ENCODE measurements at regions not wholly inside any gene's neighbourhood (a gene's known extent, or its start where the extent isn't known, plus 50 kb on each side); places are given as distances from the start of the nearest gene placed in this dataset.

DNA sequence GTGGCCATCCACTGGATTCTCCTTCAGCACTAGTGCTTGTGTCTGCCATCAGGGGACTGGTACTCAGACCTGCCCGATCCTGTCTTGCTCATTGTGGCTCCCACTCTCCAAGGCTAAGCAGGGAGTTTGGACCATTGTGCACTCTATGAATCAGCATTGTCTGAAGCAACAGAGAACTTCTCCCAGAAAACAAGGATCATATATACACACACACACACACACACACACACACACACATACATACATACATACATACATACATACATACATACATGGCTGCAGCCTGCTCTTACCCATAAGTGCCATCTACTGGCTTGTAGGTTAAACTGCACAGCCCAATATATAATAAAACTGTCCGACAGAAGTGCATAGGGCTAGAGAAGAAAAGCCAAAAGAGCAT lies 345.3 kb upstream of the LCORL start:
- no peak for DNase-seq (ENCODE audit: low read depth)

DNA sequence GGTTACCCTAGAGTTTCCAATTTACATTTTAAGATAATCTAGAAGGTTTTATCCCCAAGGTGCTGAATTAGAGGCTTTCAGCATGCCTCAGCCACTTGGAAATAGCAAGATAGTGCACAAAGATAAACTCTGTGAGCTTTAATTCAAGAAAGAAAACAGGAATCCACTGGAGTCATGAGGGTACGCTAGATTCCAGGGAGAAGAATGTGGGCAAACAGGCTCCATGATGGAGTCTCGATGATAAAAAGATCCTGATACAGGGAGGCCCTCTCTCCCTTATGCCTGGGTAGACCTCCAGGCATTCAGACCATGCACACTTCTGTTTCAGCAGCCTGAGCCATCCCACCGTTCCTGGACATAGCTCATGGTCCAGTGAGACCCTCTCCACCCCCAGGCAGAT lies 344.6 kb upstream of the LCORL start:
- no peak for DNase-seq (ENCODE audit: low read depth)

DNA sequence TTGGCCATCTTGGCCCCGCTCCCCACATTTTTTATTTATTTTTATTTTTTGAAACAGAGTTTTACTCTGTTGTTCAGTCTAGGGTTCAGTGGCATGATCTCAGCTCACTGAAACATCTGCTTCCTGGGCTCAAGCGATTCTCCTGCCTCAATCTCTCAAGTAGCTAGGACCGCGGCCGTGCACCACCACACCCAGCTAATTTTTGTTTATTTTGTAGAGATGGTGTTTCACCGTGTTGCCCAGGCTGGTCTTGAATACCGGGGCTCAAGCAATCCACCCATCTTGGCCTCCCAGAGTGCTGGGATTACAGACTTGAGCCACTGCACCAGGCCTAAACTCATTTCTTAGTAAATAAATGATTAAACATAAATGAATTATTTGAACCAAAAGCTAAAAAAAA lies 322.0 kb upstream of the LCORL start:
- DNase-seq (ENCODE audit: low read depth) = no peak

DNA sequence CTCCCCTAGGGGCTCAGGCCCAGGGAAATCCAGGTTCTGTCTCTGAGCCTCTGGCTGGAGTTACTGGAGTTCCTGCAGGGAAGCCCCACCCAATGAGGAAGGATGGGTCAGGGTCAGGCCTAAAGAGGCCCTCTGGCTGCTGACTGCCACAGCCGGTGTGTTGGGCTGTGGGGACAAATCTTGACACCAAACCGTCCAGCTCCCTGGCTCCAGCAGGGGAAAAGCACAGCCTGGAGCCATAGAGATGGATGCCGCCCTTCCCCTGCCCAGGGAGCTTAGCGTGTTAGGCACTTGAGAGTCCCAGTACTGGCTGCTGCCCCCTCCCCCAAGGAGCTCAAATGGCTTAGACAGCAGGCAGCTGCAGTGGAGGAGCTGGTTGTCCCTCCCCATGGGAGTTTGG lies 321.3 kb upstream of the LCORL start:
- DNase-seq (ENCODE audit: low read depth) = no peak

DNA sequence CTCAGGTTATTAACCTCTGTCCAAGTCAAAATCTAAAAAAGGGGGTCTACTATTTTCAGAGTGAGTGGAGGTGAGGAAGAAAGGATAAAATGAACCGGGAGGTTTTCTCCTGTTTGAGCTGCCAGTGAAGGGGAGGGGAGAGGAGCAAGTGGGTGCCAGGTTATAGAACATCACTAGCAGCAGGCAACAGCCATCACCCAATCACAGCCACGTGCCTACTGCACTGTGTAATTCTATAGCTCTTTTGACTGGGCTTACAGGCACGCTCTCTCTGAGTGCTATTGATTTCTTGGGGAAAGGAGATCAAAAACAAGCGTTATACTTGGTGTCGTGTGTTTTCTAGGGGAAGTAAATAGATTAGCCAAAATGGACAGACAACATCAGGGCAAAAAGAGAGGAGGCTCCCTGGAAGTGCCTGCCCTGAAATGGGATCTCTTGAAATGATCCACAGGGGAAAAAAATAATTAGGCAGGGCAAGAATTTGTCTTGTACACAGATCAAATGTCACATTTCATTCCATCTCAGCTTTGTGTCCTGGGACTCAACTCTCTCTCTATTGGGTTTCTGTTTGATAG lies 300.5 kb upstream of the LCORL start:
- no peak for DNase-seq (ENCODE audit: low read depth)

DNA sequence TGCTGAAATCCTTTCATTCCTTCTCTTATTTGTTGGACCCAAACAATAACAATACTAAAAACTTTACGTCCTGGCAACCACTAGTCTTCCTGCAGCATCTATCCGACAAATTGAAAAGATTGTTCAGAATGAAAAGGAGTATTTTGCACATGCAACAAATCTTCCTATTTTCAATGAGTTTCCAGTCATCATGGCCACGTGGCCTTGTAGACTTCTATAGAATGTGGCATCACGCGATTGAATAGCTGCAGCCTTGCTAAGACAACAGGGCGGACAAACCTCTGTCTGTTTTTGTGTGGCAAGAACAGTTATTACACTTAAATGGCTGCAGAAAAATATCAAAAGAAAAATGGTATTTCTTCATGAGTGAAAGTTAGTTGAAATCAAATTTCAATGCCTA lies 297.9 kb upstream of the LCORL start:
- DNase-seq (ENCODE audit: low read depth) = no peak

DNA sequence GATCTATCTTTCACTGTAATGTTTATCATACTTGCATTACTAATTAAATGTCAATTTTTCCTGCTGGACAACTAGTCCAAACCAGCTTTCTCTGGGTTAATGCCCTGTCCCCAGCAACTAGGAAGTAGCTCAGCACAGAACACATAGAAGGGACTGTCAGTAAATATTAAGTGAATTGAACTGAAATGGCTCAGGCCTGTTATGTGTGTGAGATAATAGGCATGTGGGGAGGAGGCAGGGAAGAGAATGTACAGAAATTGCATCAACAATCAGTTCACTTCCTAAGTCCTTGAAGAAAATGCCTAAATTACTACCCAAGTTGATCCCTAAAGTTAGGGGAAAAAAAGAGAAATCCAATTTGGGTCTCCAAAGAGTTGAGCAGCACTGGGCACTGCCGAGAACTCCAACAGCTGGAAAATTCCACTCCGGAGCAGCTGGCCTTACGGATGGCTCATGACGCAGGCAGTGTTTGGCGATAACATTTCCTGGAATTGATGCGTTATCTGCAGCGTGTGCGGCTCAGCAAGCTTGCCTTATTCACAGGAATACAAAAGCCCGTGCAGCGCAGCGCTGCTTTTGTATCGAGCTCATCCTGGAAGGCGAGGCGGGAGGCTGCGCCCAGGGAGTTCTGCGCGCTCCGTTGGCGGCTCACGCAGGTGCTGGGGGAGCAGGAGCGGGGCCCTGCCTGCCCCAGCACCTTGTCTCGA lies 297.3 kb upstream of the LCORL start:
- no peak for DNase-seq (ENCODE audit: low read depth)

DNA sequence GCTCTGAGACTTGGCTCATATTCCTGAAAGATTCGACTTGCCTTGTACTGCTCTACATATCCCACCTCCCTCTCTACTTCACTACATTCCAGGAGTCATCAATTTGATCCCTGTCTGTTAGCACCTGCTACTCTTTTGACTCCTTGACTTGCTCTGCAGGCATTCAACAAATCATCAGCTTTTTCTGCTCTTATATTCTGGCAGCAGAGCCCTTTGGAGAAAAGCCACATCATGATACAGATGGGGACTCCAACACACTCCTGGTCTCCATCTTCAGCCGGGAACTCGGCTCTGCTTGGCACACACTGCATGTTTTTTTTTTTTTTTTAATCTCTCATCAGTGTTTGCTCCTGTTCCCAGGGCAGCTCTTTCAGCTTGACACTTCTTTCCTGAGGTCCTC lies 293.2 kb upstream of the LCORL start:
- no peak for DNase-seq (ENCODE audit: low read depth)

DNA sequence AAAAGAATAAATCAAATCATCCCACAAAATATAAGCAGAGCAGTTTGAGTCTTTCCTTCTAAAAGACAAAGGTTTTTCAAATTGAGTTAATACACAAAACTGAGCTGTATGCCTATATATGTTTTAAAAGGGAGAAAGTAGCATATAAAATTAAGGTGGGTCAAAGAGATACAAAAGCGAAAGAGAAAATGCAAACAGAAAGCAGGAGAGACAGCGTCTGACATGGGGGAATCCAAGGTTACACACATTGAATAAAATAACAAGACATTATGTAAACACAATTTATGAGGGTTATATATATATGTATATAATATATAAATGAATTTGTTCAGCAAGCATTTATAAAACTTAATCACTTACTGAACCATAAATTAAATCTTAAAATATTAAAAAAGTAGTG lies 276.1 kb upstream of the LCORL start:
- no peak for DNase-seq (ENCODE audit: low read depth)

DNA sequence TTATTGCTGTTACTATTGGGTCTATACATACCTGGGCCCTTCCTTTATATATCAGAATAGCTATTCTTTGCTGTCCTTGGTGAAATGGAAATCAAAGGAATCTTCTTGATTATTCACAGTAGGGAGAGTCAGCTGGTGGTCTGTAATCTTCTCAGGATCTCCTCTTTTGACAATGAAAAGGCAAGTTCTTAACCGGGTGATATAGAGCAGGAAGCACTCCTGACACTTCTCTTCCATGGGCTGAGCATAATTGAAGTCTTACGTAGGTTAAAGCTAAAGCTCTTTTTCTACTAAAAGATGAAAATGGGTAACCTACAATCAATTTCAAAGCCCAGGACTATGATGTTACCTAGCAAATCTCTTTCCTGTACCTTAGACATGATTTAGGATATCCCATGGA lies 274.9 kb upstream of the LCORL start:
- DNase-seq (ENCODE audit: low read depth) = no peak

DNA sequence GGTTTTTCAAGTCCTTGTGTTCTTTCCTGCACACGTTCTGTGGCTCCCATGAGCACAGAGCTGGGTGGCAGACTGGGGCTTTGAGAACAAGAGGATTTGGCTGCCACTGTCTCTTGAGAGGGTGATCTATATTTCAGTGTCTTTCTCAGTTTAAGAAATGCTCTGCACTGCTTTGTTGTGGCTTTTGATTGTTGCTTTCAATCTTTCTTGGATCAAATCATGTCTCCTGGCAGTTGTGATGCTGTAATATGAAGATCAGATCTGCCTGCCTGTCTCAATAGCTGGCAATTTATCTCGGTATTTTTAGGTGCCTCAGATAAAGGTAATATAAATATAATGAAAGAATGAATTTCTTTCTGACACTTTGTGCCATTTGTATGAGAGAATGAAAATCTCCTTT lies 273.3 kb upstream of the LCORL start:
- DNase-seq (ENCODE audit: low read depth) = no peak

DNA sequence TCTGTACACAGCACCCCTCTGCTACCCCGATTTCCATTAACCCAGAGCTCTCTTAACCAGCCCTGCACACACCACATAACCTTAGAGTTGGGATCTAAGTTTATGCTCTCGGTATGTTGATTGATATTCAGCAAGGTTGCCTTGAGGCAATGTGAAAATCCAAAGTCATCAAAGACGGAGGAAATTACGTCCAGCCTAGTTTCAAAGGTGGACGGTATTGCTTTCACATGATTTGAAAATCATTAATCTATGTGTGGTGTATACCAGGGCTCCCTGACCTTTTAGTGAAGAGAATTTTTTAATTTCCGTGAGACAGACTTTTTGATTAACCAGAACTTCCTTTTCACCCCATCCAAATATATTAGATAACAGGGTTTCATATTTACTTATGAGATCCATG lies 272.5 kb upstream of the LCORL start:
- DNase-seq (ENCODE audit: low read depth) = no peak

DNA sequence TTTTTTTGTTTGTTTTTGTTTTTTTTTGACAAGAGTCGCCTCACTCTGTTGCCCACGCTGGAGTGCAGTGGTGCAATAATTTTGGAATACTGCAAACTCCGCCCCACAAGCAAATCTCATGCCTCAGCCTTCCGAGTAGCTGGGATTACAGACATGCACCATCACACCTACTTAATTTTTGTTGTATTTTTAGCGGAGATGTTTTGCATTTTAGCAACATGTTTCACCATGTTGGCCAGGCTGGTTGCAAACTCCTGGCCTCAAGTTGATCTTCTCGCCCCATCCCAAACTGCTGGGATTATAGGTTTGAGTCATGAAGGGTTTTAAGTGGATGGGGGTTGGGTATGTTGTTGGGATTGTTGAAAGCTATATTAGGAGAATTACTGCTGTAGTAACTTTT lies 270.9 kb upstream of the LCORL start:
- DNase-seq (ENCODE audit: low read depth) = no peak

DNA sequence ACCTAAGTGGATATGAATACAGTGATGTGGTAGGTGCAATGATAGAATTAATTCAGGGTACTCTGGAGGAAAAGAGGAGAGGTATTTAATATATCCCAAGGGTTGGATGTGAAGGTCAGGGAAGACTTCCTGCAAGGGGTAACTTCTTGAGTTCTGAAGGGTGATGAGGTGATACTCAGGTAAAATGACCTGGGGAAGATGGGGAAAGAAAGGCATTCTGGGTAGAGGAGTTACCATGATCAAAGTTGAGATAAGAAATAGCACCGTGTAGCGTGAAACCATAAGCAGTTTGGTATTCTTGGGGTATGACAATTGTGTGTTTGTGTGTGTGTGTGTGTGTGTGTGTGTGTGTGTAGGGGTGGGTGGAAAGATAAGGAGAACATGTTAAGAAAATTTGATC lies 270.4 kb upstream of the LCORL start:
- DNase-seq (ENCODE audit: low read depth) = no peak

DNA sequence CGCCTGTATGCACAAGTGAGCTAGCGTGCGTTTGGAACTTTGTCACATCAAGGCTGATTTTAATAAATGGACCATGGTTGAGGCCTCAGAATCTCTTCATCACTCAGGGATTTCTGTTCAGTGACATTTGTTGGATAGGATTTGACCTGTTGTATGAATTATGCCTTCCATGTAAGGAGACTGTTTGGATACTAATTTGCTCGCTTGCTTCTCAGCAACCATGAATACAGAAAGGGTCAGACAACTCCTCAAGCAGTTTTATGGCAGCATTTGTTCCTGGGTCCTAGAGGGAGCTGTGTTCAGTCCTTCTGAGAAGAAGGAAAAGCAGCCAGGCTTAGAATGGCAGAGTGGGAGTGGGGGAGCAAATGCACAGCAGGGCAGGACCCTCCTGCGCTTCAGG lies 269.7 kb upstream of the LCORL start:
- no peak for DNase-seq (ENCODE audit: low read depth)

DNA sequence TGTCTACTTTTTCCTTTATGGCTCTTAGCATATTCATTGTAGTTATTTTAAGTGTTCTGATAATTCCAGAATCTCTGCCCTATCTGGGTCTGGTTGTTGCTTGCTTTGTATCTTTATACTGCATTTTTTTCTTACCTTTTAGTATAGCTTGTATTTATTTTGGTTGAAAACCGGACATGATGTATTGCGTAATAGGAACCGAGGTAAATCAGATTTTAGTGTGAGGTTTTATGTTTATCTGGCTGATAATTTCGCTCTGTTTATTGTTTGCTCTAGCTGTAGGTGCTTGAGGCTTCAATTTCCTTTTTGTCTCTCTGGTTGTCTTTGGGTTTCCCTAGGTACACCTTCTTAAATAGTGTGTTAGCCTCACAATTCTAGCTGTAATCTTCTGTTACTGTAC lies 263.8 kb upstream of the LCORL start:
- DNase-seq (ENCODE audit: low read depth) = no peak

DNA sequence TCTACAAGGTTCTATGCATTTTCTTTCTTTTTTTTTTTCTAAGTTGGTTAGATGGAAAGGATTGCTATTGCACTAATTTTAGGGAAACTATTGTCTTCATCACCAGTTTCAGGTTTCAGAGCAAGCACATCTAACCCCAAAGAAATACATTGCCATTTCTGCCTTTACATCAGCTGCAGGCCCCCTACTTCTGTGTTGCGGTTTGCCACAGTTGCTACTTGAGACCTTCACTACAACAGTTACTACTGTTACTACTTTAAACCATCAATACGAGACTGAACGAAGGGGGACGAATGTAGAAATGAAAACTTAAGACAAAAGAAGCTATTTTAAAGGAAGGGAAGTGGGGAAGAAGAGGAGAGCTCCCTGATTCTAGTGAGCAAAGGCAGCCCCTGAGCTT lies 256.7 kb upstream of the LCORL start:
- DNase-seq (ENCODE audit: low read depth) = no peak

DNA sequence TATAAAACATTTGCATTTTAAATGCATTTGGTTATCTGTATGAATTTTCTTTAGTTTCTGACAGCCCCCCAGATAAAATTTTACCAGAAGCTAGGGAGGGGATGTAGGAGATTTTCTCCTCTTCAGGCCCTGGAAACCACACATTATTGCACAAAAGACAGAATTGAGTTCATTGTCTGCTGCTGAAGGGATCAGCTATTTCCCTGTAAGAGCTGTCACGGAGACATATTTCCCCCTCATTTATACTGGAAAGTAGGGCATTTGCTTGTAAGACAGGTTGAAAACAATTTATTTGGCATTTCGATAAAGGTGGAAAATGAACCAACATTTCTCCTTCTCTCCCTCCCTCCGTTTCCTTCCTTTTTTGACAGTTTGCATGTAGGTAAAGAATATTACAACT lies 241.3 kb upstream of the LCORL start:
- no peak for DNase-seq (ENCODE audit: low read depth)

DNA sequence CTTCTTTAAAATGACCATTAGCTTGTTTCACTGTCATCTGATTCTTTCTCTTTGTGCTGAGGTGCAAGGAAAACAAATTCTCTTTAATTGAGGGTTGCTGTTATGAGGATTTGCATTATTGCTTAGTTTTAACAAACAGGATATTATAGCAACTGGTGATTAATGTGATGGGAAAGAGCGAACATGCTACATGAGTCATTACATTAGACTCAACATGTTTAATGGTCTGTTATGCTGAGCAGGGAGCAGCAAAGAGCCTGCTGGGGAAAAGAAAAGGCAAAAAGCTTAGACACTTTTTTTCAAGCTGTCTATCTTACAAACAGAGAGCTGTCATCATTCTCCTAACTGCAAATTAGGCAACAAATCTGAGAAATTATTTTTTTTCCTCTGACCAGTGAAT lies 230.5 kb upstream of the LCORL start:
- DNase-seq (ENCODE audit: low read depth) = no peak

DNA sequence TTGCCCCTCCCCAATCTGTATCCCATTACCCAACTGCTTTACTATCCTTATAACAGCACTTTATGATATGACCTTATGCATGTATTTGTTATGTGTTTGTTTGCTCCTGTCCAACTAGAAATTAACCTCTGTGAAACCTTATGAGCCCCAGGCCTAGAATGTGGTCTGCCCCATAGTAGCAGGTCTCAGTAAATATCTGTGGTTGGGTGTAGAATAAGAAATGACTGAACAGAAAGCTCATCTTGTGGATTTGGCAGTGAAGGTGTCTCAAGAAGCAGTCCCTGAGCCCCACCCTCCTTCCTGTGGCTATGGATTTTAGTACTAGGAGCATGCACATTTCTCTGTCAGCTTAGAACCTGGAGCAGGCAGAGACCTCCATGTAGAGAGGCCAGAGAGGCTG lies 229.0 kb upstream of the LCORL start:
- DNase-seq (ENCODE audit: low read depth) = no peak

DNA sequence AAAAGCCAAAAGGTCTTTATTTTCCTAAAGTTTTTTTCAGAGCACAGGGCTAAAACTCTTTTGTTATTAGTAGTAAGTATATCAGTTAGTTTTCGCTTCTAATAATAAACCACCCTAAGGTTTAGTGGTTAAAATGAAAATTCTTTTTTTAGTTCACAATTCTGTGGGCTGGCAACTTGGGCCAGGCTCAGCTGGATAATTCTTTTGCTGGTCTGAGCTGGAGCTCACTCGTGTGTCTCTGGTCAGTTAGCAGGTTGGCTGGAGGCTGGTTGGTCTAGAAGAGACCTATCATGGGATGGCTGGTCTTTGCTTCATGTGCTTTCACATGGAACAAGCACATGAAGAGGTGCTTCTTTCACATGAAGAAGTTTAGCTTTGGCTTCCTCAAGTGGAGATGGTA lies 227.1 kb upstream of the LCORL start:
- no peak for DNase-seq (ENCODE audit: low read depth)

DNA sequence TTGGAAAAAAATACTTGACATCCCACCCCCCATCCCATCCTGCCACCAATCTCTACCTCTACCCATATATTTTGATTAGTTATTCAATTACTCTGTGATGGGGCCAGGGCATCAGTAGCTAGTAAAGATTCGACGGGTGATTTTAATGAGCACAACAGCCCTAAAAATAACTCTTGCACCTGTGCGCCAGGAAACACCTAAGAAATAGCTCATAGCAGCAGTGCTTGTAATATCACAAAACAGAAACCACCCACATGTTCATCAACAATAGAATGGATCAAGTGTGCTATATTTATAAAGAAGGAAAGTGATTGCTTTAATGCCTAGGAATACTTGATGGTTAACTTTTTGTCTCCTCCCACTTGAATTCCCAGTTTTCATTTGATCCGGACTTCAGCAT lies 225.6 kb upstream of the LCORL start:
- no peak for DNase-seq (ENCODE audit: low read depth)

DNA sequence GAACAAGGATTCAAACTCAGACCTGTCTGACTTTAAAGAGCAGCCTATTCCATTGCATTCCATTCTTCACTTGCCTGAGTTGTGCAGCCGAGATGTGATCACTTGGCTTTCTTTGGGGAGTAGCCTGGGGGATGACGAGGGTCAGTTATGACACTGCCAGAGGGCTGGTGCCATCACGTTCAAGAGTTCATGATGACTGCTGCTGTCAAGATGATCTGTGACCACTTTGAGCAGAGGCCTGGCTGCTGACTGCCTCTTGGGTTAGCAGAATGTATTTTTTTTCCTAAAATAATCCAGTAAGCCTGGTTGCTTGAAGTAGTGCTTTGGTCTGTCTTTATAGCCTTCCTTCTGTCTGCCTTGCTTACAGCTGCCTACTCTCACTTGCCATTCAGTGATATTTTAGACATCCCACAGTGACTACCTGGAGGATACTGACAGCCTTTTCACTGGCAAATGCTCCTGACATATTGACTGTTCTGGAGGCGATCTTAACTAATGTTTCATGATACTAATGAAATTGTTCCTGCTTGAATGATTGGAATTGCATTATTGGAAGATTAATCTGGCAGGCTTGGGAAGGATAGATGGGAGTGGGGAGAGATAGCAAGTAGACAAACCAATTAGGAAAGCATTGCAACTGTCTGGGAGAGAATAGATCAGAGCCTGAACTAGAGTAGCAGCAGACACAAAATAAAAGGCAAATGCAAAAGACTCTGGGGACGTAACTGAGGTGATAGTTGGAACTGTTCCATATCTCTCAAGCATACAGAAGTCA lies 221.6 kb upstream of the LCORL start:
- no peak for DNase-seq (ENCODE audit: low read depth)

DNA sequence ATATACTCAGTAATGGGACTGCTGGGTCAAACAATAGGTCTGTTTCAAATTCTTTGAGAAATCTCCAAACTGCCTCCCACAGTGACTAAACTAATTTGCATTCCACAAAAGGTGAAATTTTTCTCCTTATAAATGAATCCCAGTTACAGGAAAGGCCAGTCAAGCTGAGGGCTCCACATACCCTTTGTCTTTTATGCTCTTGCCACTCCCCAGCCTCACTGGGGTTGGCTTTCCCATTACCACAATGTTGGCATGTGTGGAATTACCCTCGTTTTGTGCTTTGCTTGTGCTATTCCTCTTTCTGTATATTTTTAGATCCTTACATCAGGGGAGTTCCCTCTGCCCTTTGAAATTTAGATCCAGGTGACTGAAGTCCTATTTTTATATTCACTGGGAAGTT lies 220.2 kb upstream of the LCORL start:
- DNase-seq (ENCODE audit: low read depth) = no peak
